ENCODE measurements at regions not wholly inside any gene's neighbourhood (a gene's known extent, or its start where the extent isn't known, plus 50 kb on each side); places are given as distances from the start of the nearest gene placed in this dataset.

DNA sequence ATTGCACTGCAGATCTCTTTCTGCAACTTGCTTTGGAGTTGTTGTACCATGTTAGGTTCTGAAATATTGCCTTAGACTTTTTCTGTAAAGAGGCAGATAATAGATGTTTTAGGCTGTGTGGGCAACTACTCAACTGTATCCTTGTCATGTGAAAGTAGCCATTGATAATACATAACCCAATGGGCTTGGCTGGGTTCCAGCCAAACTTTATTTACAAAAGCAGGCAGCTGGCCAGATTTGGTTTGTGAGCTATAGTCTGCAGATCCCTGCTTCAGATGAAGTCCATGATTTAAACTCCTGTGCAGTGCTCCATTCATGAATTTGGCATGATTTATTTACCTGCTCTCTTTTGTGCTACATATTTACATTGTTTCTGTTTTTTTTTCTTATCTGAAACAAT, 300.4 kb downstream of the IRX2 start:
- TF ChIP-seq MAX (IDR thresholded peaks at IDR 0.05; ENCODE audit: insufficient read depth, insufficient read length) (no peak), CTCF (IDR thresholded peaks at IDR 0.05; ENCODE audit: extremely low read depth in 1 of 2, insufficient read depth in 1 of 2, low read depth in 1 of 2, low read length in 2 of 2) (no peak), POLR2A (IDR thresholded peaks at IDR 0.05; ENCODE audit: low read depth, low read length) (no peak), GATA2 (IDR thresholded peaks at IDR 0.05; ENCODE audit: insufficient read depth, insufficient read length, low read depth, low read length) (no peak), EZH2 (IDR thresholded peaks at IDR 0.05; ENCODE audit: borderline replicate concordance, low read depth, low read length, severe bottlenecking) (no peak), POLR2AphosphoS5 (IDR thresholded peaks at IDR 0.05; ENCODE audit: insufficient read depth, low read depth, low read length) (no peak), FOS (IDR thresholded peaks at IDR 0.05; ENCODE audit: borderline replicate concordance, insufficient read depth, low read length) (no peak), MYC (IDR thresholded peaks at IDR 0.05; ENCODE audit: low read depth, low read length) (no peak), JUN (IDR thresholded peaks at IDR 0.05; ENCODE audit: borderline replicate concordance, insufficient read depth, insufficient read length, low read depth) (no peak)

Measured in endothelial cell of umbilical vein (primary cell).